ENCODE measurements at regions not wholly inside any gene's neighbourhood (a gene's known extent, or its start where the extent isn't known, plus 50 kb on each side); places are given as distances from the start of the nearest gene placed in this dataset.
"Not testable (repeated sequence)": the region's sequence is repeated elsewhere in the genome, so short reads cannot be mapped to it uniquely, and the experiment has no call there.

- DNase-seq (ENCODE audit: low read depth, low spot score): no peak
- no peak overlapping the region for H3K4me3 ChIP-seq (ENCODE audit: low read depth, low read length)
- no peak for TF ChIP-seq CTCF (IDR thresholded peaks at IDR 0.05; ENCODE audit: low read depth, low read length)
- in situ Hi-C loops (cut with HindIII; ENCODE audit: low sequenced_read_pairs): no loop called here
These were observed 193.3 kb downstream of the ZC4H2 start for GRCh38 chrX:64782923-64783322.

- H3K4me3 ChIP-seq (ENCODE audit: low read depth, low read length): no peak overlapping the region
- no peak for TF ChIP-seq CTCF (IDR thresholded peaks at IDR 0.05; ENCODE audit: low read depth, low read length)
- no peak for DNase-seq (ENCODE audit: low read depth, low spot score)
- in situ Hi-C loops (cut with HindIII; ENCODE audit: low sequenced_read_pairs): no loop called here
These were observed 218.2 kb downstream of the ZC4H2 start for GRCh38 chrX:64758047-64758446.

- no peak overlapping the region for H3K4me3 ChIP-seq (ENCODE audit: low read depth, low read length)
- no peak for DNase-seq (ENCODE audit: low read depth, low spot score)
- in situ Hi-C loops (cut with HindIII; ENCODE audit: low sequenced_read_pairs): no loop called here
- no peak for TF ChIP-seq CTCF (IDR thresholded peaks at IDR 0.05; ENCODE audit: low read depth, low read length)
These were observed 236.4 kb downstream of the ZC4H2 start for GRCh38 chrX:64739792-64740378.

- no peak for DNase-seq (ENCODE audit: low read depth, low spot score)
- H3K4me3 ChIP-seq (ENCODE audit: low read depth, low read length): no peak overlapping the region
- in situ Hi-C loops (cut with HindIII; ENCODE audit: low sequenced_read_pairs): no loop called here
- no peak for TF ChIP-seq CTCF (IDR thresholded peaks at IDR 0.05; ENCODE audit: low read depth, low read length)
These were observed 277.9 kb downstream of the ZC4H2 start for GRCh38 chrX:64698317-64698716.

GRCh38 chrX:64695372-64695771 is 280.9 kb downstream of the ZC4H2 start:
- DNase-seq (ENCODE audit: low read depth, low spot score); in situ Hi-C loops (cut with HindIII; ENCODE audit: low sequenced_read_pairs); H3K4me3 ChIP-seq (ENCODE audit: low read depth, low read length): not testable (repeated sequence)

GRCh38 chrX:64662876-64663275 is 267.6 kb upstream of the MTMR8 start:
- no peak for DNase-seq (ENCODE audit: low read depth, low spot score)
- no peak overlapping the region for H3K4me3 ChIP-seq (ENCODE audit: low read depth, low read length)
- TF ChIP-seq CTCF (IDR thresholded peaks at IDR 0.05; ENCODE audit: low read depth, low read length): no peak
- in situ Hi-C loops (cut with HindIII; ENCODE audit: low sequenced_read_pairs): no loop called here

- in situ Hi-C loops (cut with HindIII; ENCODE audit: low sequenced_read_pairs); H3K4me3 ChIP-seq (ENCODE audit: low read depth, low read length); DNase-seq (ENCODE audit: low read depth, low spot score): not testable (repeated sequence)
These were observed 262.0 kb upstream of the MTMR8 start for GRCh38 chrX:64657229-64657628.

- peak; percentile 13 for TF ChIP-seq CTCF (IDR thresholded peaks at IDR 0.05; ENCODE audit: low read depth, low read length)
- H3K4me3 ChIP-seq (ENCODE audit: low read depth, low read length): no peak overlapping the region
- DNase-seq (ENCODE audit: low read depth, low spot score): no peak
- in situ Hi-C loops (cut with HindIII; ENCODE audit: low sequenced_read_pairs): no loop called here
These were observed 247.2 kb upstream of the MTMR8 start for GRCh38 chrX:64642482-64642881.

Measured in astrocyte of the spinal cord (primary cell).